ENCODE measurements at regions not wholly inside any gene's neighbourhood (a gene's known extent, or its start where the extent isn't known, plus 50 kb on each side); places are given as distances from the start of the nearest gene placed in this dataset.

- Histone ChIP-seq H3K9ac (replicated peaks; ENCODE audit: extremely low read depth, insufficient read depth, low read length) (no peak overlapping the region), H3K4me3 (replicated peaks in 1 of 3; ENCODE audit: insufficient read depth in 1 of 3, low read depth in 1 of 3, low read length in 3 of 3) (no peak overlapping the region), H3K4me2 (ENCODE audit: insufficient read depth, low read length) (no peak overlapping the region), H3K36me3 (ENCODE audit: control insufficient read depth in 2 of 2, extremely low read depth in 1 of 2, insufficient read depth in 2 of 2, low read length in 2 of 2) (no peaks in the 10 kb centered on the region), H3K9me1 (replicated peaks; ENCODE audit: control insufficient read depth, extremely low read depth, insufficient read depth, low read length) (no peaks in the 10 kb centered on the region), H3K79me2 (ENCODE audit: control insufficient read depth, insufficient read depth, low read length) (no peaks in the 10 kb centered on the region), H3K27me3 (ENCODE audit: control insufficient read depth in 2 of 2, insufficient read depth in 2 of 2, low read length in 2 of 2) (no peaks in the 10 kb centered on the region), H4K20me1 (replicated peaks; ENCODE audit: control insufficient read depth, extremely low read depth, insufficient read depth, low read length) (no peaks in the 10 kb centered on the region), H3K9me3 (replicated peaks; ENCODE audit: control insufficient read depth, insufficient read depth, low read length) (no peaks in the 10 kb centered on the region), H3K4me1 (ENCODE audit: control insufficient read depth, extremely low read depth, insufficient read depth, low read length) (peaks cover 14% of the 10 kb centered on the region), H2AFZ (ENCODE audit: low read depth, low read length) (no peak overlapping the region), H3K27ac (ENCODE audit: insufficient read depth, low read depth, low read length) (no peak overlapping the region)
- TF ChIP-seq MAX (IDR thresholded peaks at IDR 0.05; ENCODE audit: insufficient read depth, insufficient read length), result no peak
- TF ChIP-seq FOS (IDR thresholded peaks at IDR 0.05; ENCODE audit: borderline replicate concordance, insufficient read depth, low read length), result no peak
- TF ChIP-seq, protein P1, sequence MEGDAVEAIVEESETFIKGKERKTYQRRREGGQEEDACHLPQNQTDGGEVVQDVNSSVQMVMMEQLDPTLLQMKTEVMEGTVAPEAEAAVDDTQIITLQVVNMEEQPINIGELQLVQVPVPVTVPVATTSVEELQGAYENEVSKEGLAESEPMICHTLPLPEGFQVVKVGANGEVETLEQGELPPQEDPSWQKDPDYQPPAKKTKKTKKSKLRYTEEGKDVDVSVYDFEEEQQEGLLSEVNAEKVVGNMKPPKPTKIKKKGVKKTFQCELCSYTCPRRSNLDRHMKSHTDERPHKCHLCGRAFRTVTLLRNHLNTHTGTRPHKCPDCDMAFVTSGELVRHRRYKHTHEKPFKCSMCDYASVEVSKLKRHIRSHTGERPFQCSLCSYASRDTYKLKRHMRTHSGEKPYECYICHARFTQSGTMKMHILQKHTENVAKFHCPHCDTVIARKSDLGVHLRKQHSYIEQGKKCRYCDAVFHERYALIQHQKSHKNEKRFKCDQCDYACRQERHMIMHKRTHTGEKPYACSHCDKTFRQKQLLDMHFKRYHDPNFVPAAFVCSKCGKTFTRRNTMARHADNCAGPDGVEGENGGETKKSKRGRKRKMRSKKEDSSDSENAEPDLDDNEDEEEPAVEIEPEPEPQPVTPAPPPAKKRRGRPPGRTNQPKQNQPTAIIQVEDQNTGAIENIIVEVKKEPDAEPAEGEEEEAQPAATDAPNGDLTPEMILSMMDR (IDR thresholded peaks at IDR 0.05; ENCODE audit: extremely low read depth in 1 of 2, insufficient read depth in 1 of 2, low read depth in 1 of 2, low read length in 2 of 2), result no peak
- TF ChIP-seq POLR2A (IDR thresholded peaks at IDR 0.05; ENCODE audit: low read depth, low read length), result no peak
- no peak for TF ChIP-seq POLR2AphosphoS5 (IDR thresholded peaks at IDR 0.05; ENCODE audit: insufficient read depth, low read depth, low read length)
- no peak for TF ChIP-seq MYC (IDR thresholded peaks at IDR 0.05; ENCODE audit: low read depth, low read length)
- no peak for TF ChIP-seq JUN (IDR thresholded peaks at IDR 0.05; ENCODE audit: borderline replicate concordance, insufficient read depth, insufficient read length, low read depth)
- no peak for TF ChIP-seq EZH2 (IDR thresholded peaks at IDR 0.05; ENCODE audit: borderline replicate concordance, low read depth, low read length, severe bottlenecking)
- FAIRE-seq (no peak), DNase-seq (ENCODE audit: low read depth, low spot score) (no peak)
- ChIA-PET CTCF (no interaction called here), POLR2A (no interaction called here)
- dilution Hi-C loops (cut with MboI; ENCODE audit: extremely low pct_ligation_motif_present, low sequenced_read_pairs) (no loop called here), intact Hi-C loops (cut with micrococcal nuclease) (loop anchor here (5.0 kb wide), 1 partner anchor 225 kb away; no protein-coding TSS in a partner anchor)
- no TSS peak for BruUV-seq (replicated peaks)
Observed at GRCh38 chr6:4356899-4357659, 221.7 kb upstream of the ECI2 start.
